ENCODE measurements at regions not wholly inside any gene's neighbourhood (a gene's known extent, or its start where the extent isn't known, plus 50 kb on each side); places are given as distances from the start of the nearest gene placed in this dataset.

DNA sequence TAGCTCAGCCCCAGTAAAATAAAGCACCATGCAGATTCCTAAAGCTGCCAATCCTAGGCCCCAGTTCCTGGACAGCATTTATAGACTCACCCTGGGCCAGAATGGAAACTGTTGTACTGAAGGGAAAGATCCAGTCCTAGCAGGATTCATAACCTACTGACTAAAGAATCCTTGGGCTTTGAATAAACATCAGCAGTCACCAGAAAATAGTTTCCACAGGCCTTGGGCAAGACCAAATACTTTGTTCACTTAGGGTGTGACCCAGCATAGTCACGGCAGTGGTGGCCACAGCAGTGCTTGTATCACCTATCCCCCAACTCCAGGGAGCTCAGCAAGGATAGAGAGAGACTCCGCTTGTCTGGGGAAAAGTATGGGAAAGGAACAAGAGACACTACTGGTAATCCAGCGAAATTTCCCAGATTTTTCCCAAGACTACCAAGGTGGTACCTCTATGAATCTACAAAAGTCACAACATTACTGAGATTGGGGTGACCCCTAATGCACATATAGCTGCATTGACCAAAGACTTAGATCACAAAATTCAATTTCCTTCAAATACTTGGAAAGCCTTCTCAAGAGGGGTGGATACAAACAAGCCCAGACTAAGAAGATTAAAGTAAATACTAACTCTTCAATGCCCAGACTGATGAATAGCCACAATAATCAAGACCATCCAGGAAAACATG, 748.1 kb upstream of the LRATD1 start:
- no peak overlapping the region for H3K4me3 Mint-ChIP-seq
- CTCF ChIA-PET = no interaction called here
- H3K27me3 Mint-ChIP-seq (ENCODE audit: low read depth) = no peaks in the 10 kb centered on the region
- no peaks in the 10 kb centered on the region for H3K36me3 Mint-ChIP-seq (ENCODE audit: low read depth)
- no peak for ATAC-seq
- no peak for DNase-seq
- peaks cover 4% of the 10 kb centered on the region for H3K9me3 Mint-ChIP-seq (ENCODE audit: insufficient read depth)
- POLR2A ChIA-PET = no interaction called here
- H3K4me1 Mint-ChIP-seq (ENCODE audit: low read depth) = no peaks in the 10 kb centered on the region
- no peak overlapping the region for H3K27ac Mint-ChIP-seq

DNA sequence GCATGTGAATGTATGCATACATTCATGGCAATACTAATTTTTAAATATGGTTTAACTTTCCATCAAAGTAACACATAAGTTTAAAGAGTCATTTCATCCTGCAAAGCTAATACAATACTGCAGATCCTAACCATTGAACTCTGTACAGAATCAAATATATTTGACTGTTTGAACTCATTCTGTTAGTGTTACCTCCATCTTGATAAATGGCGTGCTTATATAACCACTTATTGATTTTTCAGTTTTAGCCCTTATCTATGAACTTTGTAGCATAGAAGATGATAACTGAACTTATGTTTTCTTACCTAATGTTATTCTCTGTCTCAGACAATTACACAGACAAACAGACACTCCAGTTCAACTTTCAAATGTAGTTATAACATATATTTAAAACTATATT, 731.0 kb upstream of the LRATD1 start:
- Mint-ChIP-seq H3K4me1 (ENCODE audit: low read depth) (no peaks in the 10 kb centered on the region), H3K4me3 (no peak overlapping the region), H3K9me3 (ENCODE audit: insufficient read depth) (peaks cover 9% of the 10 kb centered on the region), H3K36me3 (ENCODE audit: low read depth) (no peaks in the 10 kb centered on the region), H3K27ac (no peak overlapping the region), H3K27me3 (ENCODE audit: low read depth) (no peaks in the 10 kb centered on the region)
- ChIA-PET POLR2A (no interaction called here), CTCF (no interaction called here)
- DNase-seq (no peak), ATAC-seq (no peak)

DNA sequence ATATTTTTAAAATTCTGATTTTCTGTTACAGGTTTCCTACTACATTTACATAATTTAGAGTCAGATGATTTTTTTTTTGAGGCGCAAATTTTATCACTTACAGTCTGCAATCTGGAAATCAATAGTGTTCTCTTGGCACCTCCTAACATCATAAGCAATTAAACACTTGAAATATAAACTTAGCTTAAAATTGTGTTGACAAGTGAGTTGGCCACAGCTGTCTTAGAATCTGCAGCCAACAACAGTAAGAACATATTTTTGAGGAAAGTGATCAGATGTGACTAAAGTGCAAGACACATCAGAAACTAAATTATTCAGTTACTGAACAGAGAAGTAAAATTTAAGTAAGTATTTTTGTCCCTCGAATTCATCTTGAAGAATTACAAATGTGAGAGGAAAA, 726.7 kb upstream of the LRATD1 start:
- DNase-seq (no peak), ATAC-seq (no peak)
- ChIA-PET POLR2A (no interaction called here), CTCF (no interaction called here)
- no peak overlapping the region for H3K27ac Mint-ChIP-seq
- H3K4me1 Mint-ChIP-seq (ENCODE audit: low read depth) = no peaks in the 10 kb centered on the region
- H3K4me3 Mint-ChIP-seq = no peak overlapping the region
- no peaks in the 10 kb centered on the region for H3K27me3 Mint-ChIP-seq (ENCODE audit: low read depth)
- no peaks in the 10 kb centered on the region for H3K9me3 Mint-ChIP-seq (ENCODE audit: insufficient read depth)
- H3K36me3 Mint-ChIP-seq (ENCODE audit: low read depth) = no peaks in the 10 kb centered on the region

DNA sequence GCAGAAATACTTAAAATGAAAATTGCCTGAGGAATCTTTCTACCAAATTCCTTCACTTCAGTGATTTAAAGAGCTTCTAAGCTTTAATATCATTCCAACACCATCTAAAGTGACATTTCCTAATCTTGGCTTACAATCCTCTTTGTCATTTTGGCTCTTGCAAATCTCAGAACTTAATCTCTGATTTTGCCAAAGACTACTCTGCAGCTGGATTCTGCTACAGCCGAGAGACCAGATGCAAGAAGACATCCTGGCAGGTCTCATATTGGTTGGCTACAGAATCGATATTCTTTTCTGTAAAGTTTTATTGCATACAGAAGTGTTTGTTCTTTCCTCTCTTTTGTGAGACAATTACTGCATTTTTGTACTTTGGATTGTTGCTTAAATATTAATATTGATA, 716.5 kb upstream of the LRATD1 start:
- Mint-ChIP-seq H3K4me3 (no peak overlapping the region), H3K27me3 (ENCODE audit: low read depth) (no peaks in the 10 kb centered on the region), H3K4me1 (ENCODE audit: low read depth) (no peaks in the 10 kb centered on the region), H3K36me3 (ENCODE audit: low read depth) (no peaks in the 10 kb centered on the region), H3K27ac (no peak overlapping the region), H3K9me3 (ENCODE audit: insufficient read depth) (peaks cover 9% of the 10 kb centered on the region)
- no peak for ATAC-seq
- DNase-seq = no peak
- ChIA-PET POLR2A (no interaction called here), CTCF (no interaction called here)

DNA sequence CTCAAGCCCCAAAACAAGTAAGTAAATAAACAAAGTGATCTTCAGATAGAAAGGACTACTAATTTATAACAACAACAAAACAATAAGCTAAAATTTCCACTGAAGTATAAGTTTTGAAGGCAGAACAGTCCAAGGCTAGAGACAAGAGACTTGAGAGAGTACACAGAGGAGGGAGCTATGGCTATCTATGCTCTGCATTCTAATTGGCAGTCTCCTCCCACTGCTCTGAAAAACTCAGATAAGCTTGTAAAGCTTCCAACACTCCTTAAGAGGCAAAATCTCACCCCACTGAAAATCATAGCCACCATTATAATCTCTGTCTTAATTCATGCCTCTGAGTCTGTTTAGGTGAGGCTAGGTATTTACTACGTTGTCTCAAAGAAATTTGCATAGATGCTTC, 714.6 kb upstream of the LRATD1 start:
- ATAC-seq (no peak), DNase-seq (no peak)
- Mint-ChIP-seq H3K27ac (no peak overlapping the region), H3K27me3 (ENCODE audit: low read depth) (no peaks in the 10 kb centered on the region), H3K4me3 (no peak overlapping the region), H3K36me3 (ENCODE audit: low read depth) (no peaks in the 10 kb centered on the region), H3K9me3 (ENCODE audit: insufficient read depth) (peaks cover 16% of the 10 kb centered on the region), H3K4me1 (ENCODE audit: low read depth) (no peaks in the 10 kb centered on the region)
- ChIA-PET POLR2A (no interaction called here), CTCF (no interaction called here)

DNA sequence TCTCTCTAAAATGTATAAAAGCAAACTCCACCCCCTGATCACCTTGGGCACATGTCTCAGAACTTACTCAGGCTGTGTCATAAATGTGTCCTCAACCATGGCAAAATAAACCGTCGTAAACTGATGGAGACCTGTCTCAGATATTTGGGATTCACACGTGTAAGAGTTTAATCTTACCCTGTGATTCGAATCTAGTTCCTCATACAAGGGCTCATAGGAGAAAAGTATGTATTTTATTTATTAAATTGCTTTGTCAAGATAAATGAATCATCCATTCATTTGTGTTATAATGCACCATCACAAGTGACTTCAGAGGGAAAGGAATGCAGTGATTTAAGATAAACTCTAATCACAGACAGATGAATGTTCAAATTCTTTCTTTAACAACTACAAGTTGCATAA, 712.5 kb upstream of the LRATD1 start:
- DNase-seq (no peak), ATAC-seq (no peak)
- CTCF ChIA-PET = no interaction called here
- Mint-ChIP-seq H3K27ac (no peak overlapping the region), H3K36me3 (ENCODE audit: low read depth) (no peaks in the 10 kb centered on the region), H3K4me1 (ENCODE audit: low read depth) (no peaks in the 10 kb centered on the region), H3K9me3 (ENCODE audit: insufficient read depth) (peaks cover 16% of the 10 kb centered on the region), H3K27me3 (ENCODE audit: low read depth) (no peaks in the 10 kb centered on the region), H3K4me3 (no peak overlapping the region)
- POLR2A ChIA-PET = no interaction called here

DNA sequence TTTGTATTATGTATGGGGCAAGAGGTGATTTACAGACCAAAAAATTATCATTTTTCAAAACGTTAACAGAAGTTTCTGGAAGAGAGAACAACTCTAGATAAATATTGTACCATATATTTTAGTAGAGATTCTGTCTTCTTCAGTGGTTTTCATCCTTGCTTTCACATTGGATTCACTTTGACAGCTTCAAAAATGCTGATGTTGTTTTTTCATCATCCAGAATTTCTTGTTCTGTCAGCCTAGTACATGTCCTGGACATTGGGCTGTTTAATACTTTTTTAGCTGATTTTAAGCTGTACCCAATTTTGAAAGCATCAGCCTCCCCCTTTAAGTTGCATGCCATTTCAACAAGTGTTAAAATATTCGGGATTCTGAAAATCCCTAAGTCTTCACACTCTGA, 711.3 kb upstream of the LRATD1 start:
- Mint-ChIP-seq H3K4me1 (ENCODE audit: low read depth) (no peaks in the 10 kb centered on the region), H3K27me3 (ENCODE audit: low read depth) (no peaks in the 10 kb centered on the region), H3K27ac (no peak overlapping the region), H3K4me3 (no peak overlapping the region), H3K36me3 (ENCODE audit: low read depth) (no peaks in the 10 kb centered on the region), H3K9me3 (ENCODE audit: insufficient read depth) (peaks cover 17% of the 10 kb centered on the region)
- POLR2A ChIA-PET = no interaction called here
- DNase-seq (no peak), ATAC-seq (no peak)
- CTCF ChIA-PET = no interaction called here

DNA sequence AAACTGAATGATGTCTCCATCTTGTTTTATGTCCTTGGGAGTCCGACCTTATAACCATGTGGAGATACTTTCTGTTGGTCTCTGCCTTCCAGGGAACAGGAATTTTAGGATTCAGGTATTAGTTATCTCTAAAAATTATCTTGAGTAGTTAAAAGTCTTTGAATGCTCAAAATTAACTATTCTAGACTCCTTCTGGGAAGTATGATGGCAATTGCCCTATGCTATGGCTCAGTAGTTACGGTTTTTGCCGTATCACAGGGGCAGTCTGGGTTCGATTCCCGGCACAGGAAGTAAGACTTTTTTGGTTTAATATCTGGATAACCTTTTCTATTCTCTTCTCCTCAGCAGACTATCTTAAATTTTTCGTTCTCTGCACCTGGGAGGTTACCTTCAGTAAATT, 708.7 kb upstream of the LRATD1 start:
- POLR2A ChIA-PET = no interaction called here
- CTCF ChIA-PET = no interaction called here
- H3K27ac Mint-ChIP-seq = no peak overlapping the region
- H3K36me3 Mint-ChIP-seq (ENCODE audit: low read depth) = no peaks in the 10 kb centered on the region
- H3K4me3 Mint-ChIP-seq = no peak overlapping the region
- peaks cover 32% of the 10 kb centered on the region for H3K9me3 Mint-ChIP-seq (ENCODE audit: insufficient read depth)
- no peaks in the 10 kb centered on the region for H3K4me1 Mint-ChIP-seq (ENCODE audit: low read depth)
- DNase-seq (no peak), ATAC-seq (no peak)
- H3K27me3 Mint-ChIP-seq (ENCODE audit: low read depth) = no peaks in the 10 kb centered on the region

DNA sequence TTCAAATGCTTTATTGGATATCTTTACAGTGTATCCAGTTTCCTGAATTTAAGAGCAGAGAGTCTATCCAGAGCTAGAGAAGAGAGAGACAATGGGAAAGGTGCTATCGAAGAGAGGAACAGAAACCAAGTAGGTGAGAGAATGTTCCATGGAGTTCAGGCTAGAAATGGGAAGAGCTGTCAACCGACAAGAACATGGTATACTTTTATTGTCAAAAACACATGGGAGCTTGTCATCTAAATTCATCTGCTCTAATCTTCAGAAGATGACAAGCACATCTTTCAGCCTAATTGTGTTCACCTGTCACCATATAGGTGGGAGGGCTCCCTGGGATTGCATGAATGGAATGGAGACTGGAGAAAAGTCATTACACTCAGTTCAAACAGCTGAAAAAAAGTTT, 690.4 kb upstream of the LRATD1 start:
- Mint-ChIP-seq H3K27ac (no peak overlapping the region), H3K9me3 (ENCODE audit: insufficient read depth) (peaks cover 4% of the 10 kb centered on the region)
- POLR2A ChIA-PET = no interaction called here

DNA sequence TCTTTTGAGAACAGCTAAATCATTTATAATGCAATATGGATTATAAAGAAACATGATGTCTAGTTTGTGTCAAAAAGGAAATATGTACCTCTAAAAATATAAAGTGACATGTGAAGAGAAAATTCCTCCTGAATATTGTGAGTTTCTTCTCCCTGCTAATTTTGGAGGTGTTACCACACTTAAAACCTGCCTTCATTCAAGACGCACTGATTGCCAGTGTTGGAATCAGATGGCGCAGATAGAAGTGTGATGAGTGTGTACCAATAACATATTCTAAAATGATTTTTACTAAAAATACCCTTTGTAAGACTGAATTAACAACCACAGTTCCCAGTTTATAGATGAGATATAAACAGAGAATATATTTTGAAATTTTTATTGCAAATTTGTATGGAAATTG, 681.8 kb upstream of the LRATD1 start:
- Mint-ChIP-seq H3K36me3 (ENCODE audit: low read depth) (no peaks in the 10 kb centered on the region), H3K27me3 (ENCODE audit: low read depth) (no peaks in the 10 kb centered on the region), H3K4me1 (ENCODE audit: low read depth) (no peaks in the 10 kb centered on the region), H3K9me3 (ENCODE audit: insufficient read depth) (peaks cover 8% of the 10 kb centered on the region), H3K27ac (no peak overlapping the region), H3K4me3 (no peak overlapping the region)
- DNase-seq (no peak), ATAC-seq (no peak)
- ChIA-PET POLR2A (no interaction called here), CTCF (no interaction called here)

More for the DNA sequence above, 690.4 kb upstream of the LRATD1 start:
- ATAC-seq (no peak), DNase-seq (no peak)
- CTCF ChIA-PET = no interaction called here
- no peaks in the 10 kb centered on the region for H3K27me3 Mint-ChIP-seq (ENCODE audit: low read depth)
- no peaks in the 10 kb centered on the region for H3K36me3 Mint-ChIP-seq (ENCODE audit: low read depth)
- H3K4me1 Mint-ChIP-seq (ENCODE audit: low read depth) = no peaks in the 10 kb centered on the region
- no peak overlapping the region for H3K4me3 Mint-ChIP-seq

DNA sequence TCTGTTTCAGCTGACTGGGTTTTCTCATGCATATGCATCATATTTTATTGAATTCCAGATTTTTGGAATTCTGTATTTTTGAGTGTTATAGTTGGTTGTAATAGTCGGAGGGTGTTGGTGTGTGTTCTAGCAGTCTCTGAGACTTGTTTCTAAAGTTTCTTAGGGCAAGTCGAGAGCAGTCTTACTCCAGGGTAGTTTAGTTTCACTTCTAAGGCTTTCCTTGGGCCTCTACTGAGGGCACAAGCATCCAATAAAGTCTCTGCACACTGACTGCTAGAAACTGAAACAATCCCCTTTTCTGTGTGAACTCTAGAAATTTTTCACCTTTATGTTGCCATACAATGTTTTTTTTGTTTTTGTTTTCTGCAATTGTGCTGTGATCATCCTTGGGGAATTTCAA, 663.7 kb upstream of the LRATD1 start:
- Mint-ChIP-seq H3K27me3 (ENCODE audit: low read depth) (no peaks in the 10 kb centered on the region), H3K4me1 (ENCODE audit: low read depth) (no peaks in the 10 kb centered on the region), H3K36me3 (ENCODE audit: low read depth) (no peaks in the 10 kb centered on the region), H3K9me3 (ENCODE audit: insufficient read depth) (peaks cover 26% of the 10 kb centered on the region), H3K27ac (no peak overlapping the region), H3K4me3 (no peak overlapping the region)
- no peak for ATAC-seq
- ChIA-PET POLR2A (no interaction called here), CTCF (no interaction called here)
- DNase-seq = no peak

DNA sequence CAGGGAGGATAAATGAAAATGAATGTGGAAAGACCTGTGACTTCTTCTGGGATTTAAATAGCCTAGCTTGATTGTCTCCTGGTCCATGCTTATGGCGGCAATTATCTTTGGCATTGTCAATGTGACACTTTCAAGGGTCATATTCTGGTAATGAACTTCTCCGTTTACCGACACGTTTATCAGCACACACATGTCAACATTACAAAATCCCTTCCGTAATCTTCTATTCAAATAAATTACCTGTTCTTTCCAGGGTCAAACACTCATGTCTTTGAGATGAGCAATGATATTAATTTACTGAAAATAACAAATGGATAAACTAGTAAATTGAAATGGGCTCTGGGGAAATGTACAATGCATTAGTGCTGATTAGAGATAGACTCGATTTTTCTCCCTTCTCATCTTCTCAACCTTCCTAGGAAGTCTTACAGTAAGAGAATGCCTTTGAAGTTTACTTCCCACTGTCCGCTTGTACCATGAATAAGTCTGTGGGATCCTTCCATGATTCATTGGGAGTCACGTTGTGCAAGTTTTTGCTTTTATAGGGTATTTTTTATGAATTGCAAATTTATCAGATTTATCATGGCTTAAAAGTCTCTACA, 646.3 kb upstream of the LRATD1 start:
- Mint-ChIP-seq H3K4me3 (no peak overlapping the region), H3K9me3 (ENCODE audit: insufficient read depth) (peaks cover 24% of the 10 kb centered on the region), H3K36me3 (ENCODE audit: low read depth) (no peaks in the 10 kb centered on the region), H3K27me3 (ENCODE audit: low read depth) (no peaks in the 10 kb centered on the region), H3K4me1 (ENCODE audit: low read depth) (no peaks in the 10 kb centered on the region), H3K27ac (no peak overlapping the region)
- ATAC-seq (no peak), DNase-seq (no peak)
- CTCF ChIA-PET = no interaction called here
- POLR2A ChIA-PET = no interaction called here

DNA sequence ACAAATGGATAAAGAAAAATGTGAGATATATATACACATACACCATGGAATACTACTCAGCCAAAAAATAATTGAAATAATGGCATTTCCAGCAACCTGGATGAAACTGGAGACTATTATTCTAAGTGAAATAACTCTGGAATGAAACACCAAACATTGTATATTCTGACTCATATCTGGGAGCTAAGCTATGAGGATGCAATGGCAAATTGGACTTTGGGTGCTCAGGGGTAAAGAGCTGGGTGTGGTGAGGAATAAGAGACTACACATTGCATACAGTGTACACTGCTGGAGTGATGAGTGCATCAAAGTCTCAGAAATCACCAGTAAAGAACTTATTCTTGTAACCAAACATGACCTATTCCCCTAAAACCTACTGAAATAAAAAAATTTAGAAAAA, 636.0 kb upstream of the LRATD1 start:
- H3K4me1 Mint-ChIP-seq (ENCODE audit: low read depth) = no peaks in the 10 kb centered on the region
- POLR2A ChIA-PET = no interaction called here
- H3K9me3 Mint-ChIP-seq (ENCODE audit: insufficient read depth) = peaks cover 18% of the 10 kb centered on the region
- no peak overlapping the region for H3K4me3 Mint-ChIP-seq
- CTCF ChIA-PET = no interaction called here
- DNase-seq = no peak
- ATAC-seq = no peak
- H3K27me3 Mint-ChIP-seq (ENCODE audit: low read depth) = no peaks in the 10 kb centered on the region
- H3K36me3 Mint-ChIP-seq (ENCODE audit: low read depth) = no peaks in the 10 kb centered on the region
- H3K27ac Mint-ChIP-seq = no peak overlapping the region

All from activated CD8-positive, alpha-beta T cell treated with anti-CD3 and anti-CD28 coated beads, Interleukin-2, amount 10 ng/mL, durations not matched to agents 7 days and 5 days (primary cell).